OCI-LY3 (cell line): ENCODE measurements at regions not wholly inside any gene's neighbourhood (a gene's known extent, or its start where the extent isn't known, plus 50 kb on each side); places are given as distances from the start of the nearest gene placed in this dataset.

ENCODE experiments used
- CTCF ChIP-seq: fragments of 200-600, 300-600 bp; sonication (generic); IDR thresholded peaks from 2 replicates; pipeline ENCODE4 v1.5.1; 2014; ENCODE audit warnings: antibody characterized with exemption, low read length, low read depth
- EZH2phosphoT487 ChIP-seq: fragments of 200-600 bp; shearing (Covaris generic); IDR thresholded peaks from 2 replicates; pipeline ENCODE4 v1.6.1; 2018; ENCODE audit warnings: antibody characterized with exemption, mixed run types, low read depth

DNA sequence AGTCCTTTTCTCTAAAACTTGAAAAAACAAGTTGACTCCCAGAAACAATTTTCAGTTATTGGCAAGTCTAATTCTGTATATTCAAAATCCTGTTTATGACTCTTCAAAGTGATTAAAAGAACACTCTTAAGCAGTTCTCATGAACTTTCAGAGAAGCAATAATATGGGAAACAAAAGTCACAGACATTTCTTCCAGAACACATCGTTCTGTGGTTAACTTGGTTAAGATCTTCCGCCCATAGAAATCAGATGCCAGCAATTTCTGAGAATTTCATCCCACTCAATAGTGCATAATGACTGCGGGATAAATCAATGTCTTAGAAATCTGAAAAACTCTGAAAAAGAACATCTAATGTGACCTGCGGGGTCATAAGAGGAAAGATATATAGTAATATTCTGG is 300.5 kb downstream of the COX7C start:
- TF ChIP-seq CTCF (no peak), EZH2phosphoT487 (no peak)
